ENCODE measurements at regions not wholly inside any gene's neighbourhood (a gene's known extent, or its start where the extent isn't known, plus 50 kb on each side); places are given as distances from the start of the nearest gene placed in this dataset.

DNA sequence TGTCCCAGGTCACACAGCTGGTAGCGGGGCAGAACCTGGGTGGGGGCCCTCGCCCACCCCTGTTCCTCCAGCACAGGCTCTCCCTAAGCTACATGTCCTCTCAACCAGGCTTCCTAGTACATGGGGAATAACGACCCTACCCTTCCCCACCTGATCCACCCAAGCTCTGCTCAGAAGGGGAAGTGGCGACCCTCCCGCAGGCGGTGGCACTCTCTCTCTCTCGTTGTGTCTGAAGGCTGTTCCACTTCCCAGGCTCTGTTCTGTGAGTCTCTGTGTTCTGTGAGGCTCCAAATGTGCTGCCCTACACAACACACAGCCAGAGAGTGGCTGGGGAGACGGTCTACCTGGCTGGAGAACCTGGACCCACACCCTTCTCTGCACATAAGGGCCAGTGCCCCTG is 135.8 kb downstream of the COPS8 start:
- peak overlapping the region in 1 of 2 donors; percentile 43 for H3K4me3 Mint-ChIP-seq
- WGBS (ENCODE audit: insufficient coverage), result 0% methylated on average over 2 of the region's 8 CpGs
- TF ChIP-seq, protein P1, sequence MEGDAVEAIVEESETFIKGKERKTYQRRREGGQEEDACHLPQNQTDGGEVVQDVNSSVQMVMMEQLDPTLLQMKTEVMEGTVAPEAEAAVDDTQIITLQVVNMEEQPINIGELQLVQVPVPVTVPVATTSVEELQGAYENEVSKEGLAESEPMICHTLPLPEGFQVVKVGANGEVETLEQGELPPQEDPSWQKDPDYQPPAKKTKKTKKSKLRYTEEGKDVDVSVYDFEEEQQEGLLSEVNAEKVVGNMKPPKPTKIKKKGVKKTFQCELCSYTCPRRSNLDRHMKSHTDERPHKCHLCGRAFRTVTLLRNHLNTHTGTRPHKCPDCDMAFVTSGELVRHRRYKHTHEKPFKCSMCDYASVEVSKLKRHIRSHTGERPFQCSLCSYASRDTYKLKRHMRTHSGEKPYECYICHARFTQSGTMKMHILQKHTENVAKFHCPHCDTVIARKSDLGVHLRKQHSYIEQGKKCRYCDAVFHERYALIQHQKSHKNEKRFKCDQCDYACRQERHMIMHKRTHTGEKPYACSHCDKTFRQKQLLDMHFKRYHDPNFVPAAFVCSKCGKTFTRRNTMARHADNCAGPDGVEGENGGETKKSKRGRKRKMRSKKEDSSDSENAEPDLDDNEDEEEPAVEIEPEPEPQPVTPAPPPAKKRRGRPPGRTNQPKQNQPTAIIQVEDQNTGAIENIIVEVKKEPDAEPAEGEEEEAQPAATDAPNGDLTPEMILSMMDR (IDR thresholded peaks at IDR 0.05), result no peak

DNA sequence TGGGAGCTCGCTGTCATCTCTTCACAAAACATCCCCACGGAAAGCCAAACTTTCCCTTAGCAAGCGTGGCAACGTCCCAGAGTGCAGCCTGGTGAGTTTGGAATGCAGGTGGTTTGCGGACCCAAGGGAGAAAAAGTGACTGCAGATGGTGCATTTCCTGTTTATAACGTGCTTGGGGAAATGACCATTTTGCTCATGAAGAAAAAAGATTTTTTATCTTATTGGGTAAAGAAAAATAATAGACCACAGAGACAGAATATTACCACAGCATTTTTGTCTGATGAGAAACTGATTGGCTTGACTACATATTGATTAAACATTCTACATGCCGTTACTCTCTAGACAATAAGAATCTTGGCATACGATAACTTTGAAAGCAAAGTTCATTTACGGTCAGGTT is 136.5 kb downstream of the COPS8 start:
- Mint-ChIP-seq H3K36me3 (no peaks in the 10 kb centered on the region), H3K4me1 (no peaks in the 10 kb centered on the region), H3K9me3 (peaks cover 0 to 5% (median 2%) of the 10 kb centered on the region in 7 donors), H3K27ac (no peak overlapping the region), H3K4me3 (no peak overlapping the region), H3K27me3 (ENCODE audit: low read depth in 3 of 3) (peaks cover 8 to 30% (median 17%) of the 10 kb centered on the region in 3 donors)
- H3K36me3 ChIP-seq (replicated peaks in 1 of 2; ENCODE audit: control insufficient read depth in 1 of 2, insufficient read depth in 2 of 2, low read length in 2 of 2), result no peaks in the 10 kb centered on the region
- TF ChIP-seq, protein P1 (IDR thresholded peaks at IDR 0.05), result no peak
- H3K79me2 ChIP-seq (ENCODE audit: insufficient read depth, low read length), result no peaks in the 10 kb centered on the region
- H3K4me2 ChIP-seq (replicated peaks; ENCODE audit: extremely low read depth, low read length, poor library complexity, severe bottlenecking), result no peak overlapping the region
- intact Hi-C loops (cut with micrococcal nuclease), result no loop called here
- H3K27me3 ChIP-seq (ENCODE audit: control insufficient read depth in 2 of 2, insufficient read depth in 2 of 2, low read length in 2 of 2), result peaks cover 0 to 4% of the 10 kb centered on the region in 2 donors
- no peak overlapping the region for H3K4me3 ChIP-seq (replicated peaks in 1 of 3; ENCODE audit: low read depth in 2 of 3, low read length in 3 of 3)
- H3K9ac ChIP-seq (ENCODE audit: insufficient read depth, low read length, poor library complexity, severe bottlenecking), result no peak overlapping the region
- no peak overlapping the region for H2AFZ ChIP-seq (ENCODE audit: insufficient read depth, low read depth, low read length, poor library complexity, severe bottlenecking)
- WGBS (ENCODE audit: insufficient coverage), result 86% methylated on average over 3 of the region's 9 CpGs
- H3K4me1 ChIP-seq (ENCODE audit: control insufficient read depth in 1 of 2, insufficient read depth in 2 of 2, low read length in 2 of 2), result no peaks in the 10 kb centered on the region
- DNase-seq, result no peak
- H3K27ac ChIP-seq (ENCODE audit: low read depth in 1 of 2, low read length in 2 of 2), result no peak overlapping the region
- no peaks in the 10 kb centered on the region for H4K20me1 ChIP-seq (ENCODE audit: insufficient read depth, low read length)
- peaks cover 0 to 1% of the 10 kb centered on the region in 2 donors for H3K9me3 ChIP-seq (replicated peaks in 1 of 2; ENCODE audit: control insufficient read depth in 1 of 2, insufficient read depth in 1 of 2, low read length in 2 of 2)

More for the DNA sequence above, 135.8 kb downstream of the COPS8 start:
- no peak overlapping the region for H3K27ac ChIP-seq (ENCODE audit: low read depth in 1 of 2, low read length in 2 of 2)
- H4K20me1 ChIP-seq (ENCODE audit: insufficient read depth, low read length), result no peaks in the 10 kb centered on the region
- Mint-ChIP-seq H3K27me3 (ENCODE audit: low read depth in 3 of 3) (peaks cover 8 to 30% (median 17%) of the 10 kb centered on the region in 3 donors), H3K9me3 (peaks cover 0 to 8% (median 5%) of the 10 kb centered on the region in 7 donors), H3K36me3 (no peaks in the 10 kb centered on the region), H3K4me1 (no peaks in the 10 kb centered on the region), H3K27ac (no peak overlapping the region)
- no peaks in the 10 kb centered on the region for H3K36me3 ChIP-seq (replicated peaks in 1 of 2; ENCODE audit: control insufficient read depth in 1 of 2, insufficient read depth in 2 of 2, low read length in 2 of 2)
- H3K79me2 ChIP-seq (ENCODE audit: insufficient read depth, low read length), result no peaks in the 10 kb centered on the region
- H3K4me2 ChIP-seq (replicated peaks; ENCODE audit: extremely low read depth, low read length, poor library complexity, severe bottlenecking), result no peak overlapping the region
- no peaks in the 10 kb centered on the region for H3K4me1 ChIP-seq (ENCODE audit: control insufficient read depth in 1 of 2, insufficient read depth in 2 of 2, low read length in 2 of 2)
- no peak overlapping the region for H2AFZ ChIP-seq (ENCODE audit: insufficient read depth, low read depth, low read length, poor library complexity, severe bottlenecking)
- no peak overlapping the region for H3K4me3 ChIP-seq (replicated peaks in 1 of 3; ENCODE audit: low read depth in 2 of 3, low read length in 3 of 3)
- H3K27me3 ChIP-seq (ENCODE audit: control insufficient read depth in 2 of 2, insufficient read depth in 2 of 2, low read length in 2 of 2), result peaks cover 0 to 4% of the 10 kb centered on the region in 2 donors
- intact Hi-C loops (cut with micrococcal nuclease), result no loop called here
- no peak for DNase-seq
- H3K9ac ChIP-seq (ENCODE audit: insufficient read depth, low read length, poor library complexity, severe bottlenecking), result no peak overlapping the region
- H3K9me3 ChIP-seq (replicated peaks in 1 of 2; ENCODE audit: control insufficient read depth in 1 of 2, insufficient read depth in 1 of 2, low read length in 2 of 2), result peaks cover 0 to 2% of the 10 kb centered on the region in 2 donors
